ENCODE measurements at regions not wholly inside any gene's neighbourhood (a gene's known extent, or its start where the extent isn't known, plus 50 kb on each side); places are given as distances from the start of the nearest gene placed in this dataset.

DNA sequence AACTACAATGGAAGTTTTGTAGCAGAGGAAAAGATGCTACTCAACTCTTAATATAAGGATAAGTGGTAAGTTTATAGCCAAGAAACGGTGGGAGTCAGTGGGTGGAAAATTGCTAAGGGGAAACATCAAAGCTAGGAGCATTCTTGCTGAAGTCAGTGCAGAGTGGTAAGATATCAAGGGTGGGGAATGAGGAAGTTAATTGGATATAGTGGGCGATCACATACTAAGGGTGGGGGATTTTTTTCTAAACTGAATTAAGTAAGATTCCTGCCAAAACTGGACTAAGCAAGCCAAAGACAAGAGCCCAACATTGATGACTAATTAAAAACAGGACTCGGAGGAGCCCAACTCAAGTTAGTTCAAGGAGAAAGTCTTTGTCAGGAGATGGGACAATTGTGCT, 525.4 kb downstream of the CCDC85A start:
- Histone ChIP-seq H3K9ac (ENCODE audit: low read depth, low read length, poor library complexity, severe bottlenecking) (no peak overlapping the region), H4K20me1 (ENCODE audit: insufficient read depth, low read length, poor library complexity, severe bottlenecking) (no peaks in the 10 kb centered on the region), H3K36me3 (ENCODE audit: insufficient read depth, low read length) (no peaks in the 10 kb centered on the region), H3K79me2 (ENCODE audit: insufficient read depth, low read length) (no peaks in the 10 kb centered on the region), H3F3A (ENCODE audit: low read depth) (no peaks in the 10 kb centered on the region), H3K4me1 (ENCODE audit: insufficient read depth, low read length, poor library complexity, severe bottlenecking) (no peaks in the 10 kb centered on the region), H3K9me3 (ENCODE audit: insufficient read depth, low read depth, low read length) (no peaks in the 10 kb centered on the region), H3K9me2 (replicated peaks; ENCODE audit: low read depth, low read length) (no peaks in the 10 kb centered on the region), H3K4me3 (ENCODE audit: low read length, poor library complexity, severe bottlenecking) (no peak overlapping the region), H2AFZ (ENCODE audit: low read length) (no peak overlapping the region), H3K4me2 (ENCODE audit: low read depth, low read length, poor library complexity, severe bottlenecking) (no peak overlapping the region), H3K27me3 (ENCODE audit: insufficient read depth, low read length, poor library complexity, severe bottlenecking) (no peaks in the 10 kb centered on the region)
- TF ChIP-seq EZH2phosphoT487 (IDR thresholded peaks at IDR 0.05; ENCODE audit: borderline replicate concordance): no peak
- TF ChIP-seq, protein P1, sequence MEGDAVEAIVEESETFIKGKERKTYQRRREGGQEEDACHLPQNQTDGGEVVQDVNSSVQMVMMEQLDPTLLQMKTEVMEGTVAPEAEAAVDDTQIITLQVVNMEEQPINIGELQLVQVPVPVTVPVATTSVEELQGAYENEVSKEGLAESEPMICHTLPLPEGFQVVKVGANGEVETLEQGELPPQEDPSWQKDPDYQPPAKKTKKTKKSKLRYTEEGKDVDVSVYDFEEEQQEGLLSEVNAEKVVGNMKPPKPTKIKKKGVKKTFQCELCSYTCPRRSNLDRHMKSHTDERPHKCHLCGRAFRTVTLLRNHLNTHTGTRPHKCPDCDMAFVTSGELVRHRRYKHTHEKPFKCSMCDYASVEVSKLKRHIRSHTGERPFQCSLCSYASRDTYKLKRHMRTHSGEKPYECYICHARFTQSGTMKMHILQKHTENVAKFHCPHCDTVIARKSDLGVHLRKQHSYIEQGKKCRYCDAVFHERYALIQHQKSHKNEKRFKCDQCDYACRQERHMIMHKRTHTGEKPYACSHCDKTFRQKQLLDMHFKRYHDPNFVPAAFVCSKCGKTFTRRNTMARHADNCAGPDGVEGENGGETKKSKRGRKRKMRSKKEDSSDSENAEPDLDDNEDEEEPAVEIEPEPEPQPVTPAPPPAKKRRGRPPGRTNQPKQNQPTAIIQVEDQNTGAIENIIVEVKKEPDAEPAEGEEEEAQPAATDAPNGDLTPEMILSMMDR (conservative IDR thresholded peaks at IDR 0.05; ENCODE audit: low read length): no peak

DNA sequence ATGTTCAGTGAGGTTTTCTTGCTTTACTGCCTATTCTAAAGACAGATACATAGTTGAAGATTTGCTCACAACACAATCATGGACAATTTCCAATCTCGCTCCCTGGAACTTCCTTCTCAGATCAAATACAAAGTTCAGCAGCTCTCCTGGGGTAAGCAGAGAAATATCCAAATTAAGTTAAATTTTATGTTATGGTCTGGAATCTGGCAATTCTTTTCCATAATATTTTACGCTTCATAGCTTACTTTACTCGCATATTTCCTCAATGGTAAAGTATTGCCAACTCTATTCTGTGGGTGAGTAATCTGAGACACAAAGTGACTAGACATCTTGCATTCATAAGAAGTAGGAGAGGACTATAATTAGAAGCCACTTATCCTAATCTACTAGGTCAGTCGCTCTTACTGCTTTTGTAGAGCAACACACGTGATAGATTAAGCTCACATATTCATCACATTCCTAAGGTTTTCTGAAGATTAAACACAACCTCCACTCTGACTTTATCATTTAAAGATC, 529.4 kb downstream of the CCDC85A start:
- no peaks in the 10 kb centered on the region for H4K20me1 ChIP-seq (ENCODE audit: insufficient read depth, low read length, poor library complexity, severe bottlenecking)
- H3K4me2 ChIP-seq (ENCODE audit: low read depth, low read length, poor library complexity, severe bottlenecking): no peak overlapping the region
- no peaks in the 10 kb centered on the region for H3K9me3 ChIP-seq (ENCODE audit: insufficient read depth, low read depth, low read length)
- no peak overlapping the region for H3K9ac ChIP-seq (ENCODE audit: low read depth, low read length, poor library complexity, severe bottlenecking)
- no peaks in the 10 kb centered on the region for H3K79me2 ChIP-seq (ENCODE audit: insufficient read depth, low read length)
- H3K4me1 ChIP-seq (ENCODE audit: insufficient read depth, low read length, poor library complexity, severe bottlenecking): no peaks in the 10 kb centered on the region
- H3K36me3 ChIP-seq (ENCODE audit: insufficient read depth, low read length): no peaks in the 10 kb centered on the region
- no peaks in the 10 kb centered on the region for H3K9me2 ChIP-seq (replicated peaks; ENCODE audit: low read depth, low read length)
- no peaks in the 10 kb centered on the region for H3K27me3 ChIP-seq (ENCODE audit: insufficient read depth, low read length, poor library complexity, severe bottlenecking)
- no peak overlapping the region for H2AFZ ChIP-seq (ENCODE audit: low read length)
- H3F3A ChIP-seq (ENCODE audit: low read depth): no peaks in the 10 kb centered on the region
- no peak overlapping the region for H3K4me3 ChIP-seq (ENCODE audit: low read length, poor library complexity, severe bottlenecking)
- TF ChIP-seq, protein P1 (conservative IDR thresholded peaks at IDR 0.05; ENCODE audit: low read length): no peak
- TF ChIP-seq EZH2phosphoT487 (IDR thresholded peaks at IDR 0.05; ENCODE audit: borderline replicate concordance): no peak

DNA sequence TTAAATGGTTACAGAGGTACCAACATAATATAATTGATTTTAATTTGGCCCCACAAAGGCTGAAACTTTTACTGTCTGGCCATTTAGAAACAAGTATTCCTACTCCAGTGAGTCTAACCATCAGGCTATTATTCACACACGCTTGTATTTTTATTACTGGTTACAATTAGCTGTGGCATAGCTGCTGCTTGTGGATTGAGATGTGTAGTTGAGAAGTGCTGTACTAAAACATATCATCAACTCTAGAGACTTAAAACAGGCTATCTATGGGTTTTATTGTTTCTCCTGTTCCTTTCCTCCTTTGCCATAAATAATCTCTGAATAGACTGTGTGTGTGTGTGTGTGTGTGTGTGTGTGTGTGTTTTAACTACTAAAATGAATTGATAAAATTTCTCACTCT, 530.2 kb downstream of the CCDC85A start:
- no peak for TF ChIP-seq EZH2phosphoT487 (IDR thresholded peaks at IDR 0.05; ENCODE audit: borderline replicate concordance)
- TF ChIP-seq, protein P1 (conservative IDR thresholded peaks at IDR 0.05; ENCODE audit: low read length): no peak
- no peaks in the 10 kb centered on the region for H3K9me2 ChIP-seq (replicated peaks; ENCODE audit: low read depth, low read length)
- H3K36me3 ChIP-seq (ENCODE audit: insufficient read depth, low read length): no peaks in the 10 kb centered on the region
- no peak overlapping the region for H3K9ac ChIP-seq (ENCODE audit: low read depth, low read length, poor library complexity, severe bottlenecking)
- no peak overlapping the region for H2AFZ ChIP-seq (ENCODE audit: low read length)
- H4K20me1 ChIP-seq (ENCODE audit: insufficient read depth, low read length, poor library complexity, severe bottlenecking): no peaks in the 10 kb centered on the region
- no peaks in the 10 kb centered on the region for H3K79me2 ChIP-seq (ENCODE audit: insufficient read depth, low read length)
- no peaks in the 10 kb centered on the region for H3F3A ChIP-seq (ENCODE audit: low read depth)
- H3K27me3 ChIP-seq (ENCODE audit: insufficient read depth, low read length, poor library complexity, severe bottlenecking): no peaks in the 10 kb centered on the region
- H3K4me2 ChIP-seq (ENCODE audit: low read depth, low read length, poor library complexity, severe bottlenecking): no peak overlapping the region
- no peaks in the 10 kb centered on the region for H3K9me3 ChIP-seq (ENCODE audit: insufficient read depth, low read depth, low read length)
- no peaks in the 10 kb centered on the region for H3K4me1 ChIP-seq (ENCODE audit: insufficient read depth, low read length, poor library complexity, severe bottlenecking)
- no peak overlapping the region for H3K4me3 ChIP-seq (ENCODE audit: low read length, poor library complexity, severe bottlenecking)
